ENCODE measurements at regions not wholly inside any gene's neighbourhood (a gene's known extent, or its start where the extent isn't known, plus 50 kb on each side); places are given as distances from the start of the nearest gene placed in this dataset.

- TF ChIP-seq ZNF512 (CRISPR knock-in tag; IDR thresholded peaks at IDR 0.05; ENCODE audit: borderline replicate concordance) (no peak), SMAD3 (CRISPR knock-in tag; IDR thresholded peaks at IDR 0.05; ENCODE audit: borderline replicate concordance) (no peak), CREB1 (CRISPR knock-in tag; IDR thresholded peaks at IDR 0.05) (no peak), CDX4 (CRISPR knock-in tag; IDR thresholded peaks at IDR 0.05; ENCODE audit: borderline replicate concordance) (no peak), AR (CRISPR knock-in tag; IDR thresholded peaks at IDR 0.05) (no peak), ZMAT4 (CRISPR knock-in tag; IDR thresholded peaks at IDR 0.05) (no peak), RORB (CRISPR knock-in tag; IDR thresholded peaks at IDR 0.05) (no peak)
Observed at GRCh38 chr5:169467041-169467771, 116.4 kb upstream of the SPDL1 start (continued).

- DNase-seq (ENCODE audit: low spot score) (no peak), ATAC-seq (no peak)
- POLR2A ChIA-PET, result no interaction called here
- Mint-ChIP-seq H3K27me3 (ENCODE audit: low read depth) (peaks cover 14% of the 10 kb centered on the region), H3K4me3 (no peak overlapping the region), H3K36me3 (peaks cover under 1% of the 10 kb centered on the region; the same call in 1 of the 2 replicates), H3K9me3 (peaks cover 15% of the 10 kb centered on the region), H3K4me1 (peaks cover 16% of the 10 kb centered on the region), H3K27ac (no peak overlapping the region)
- TF ChIP-seq TEAD4 (CRISPR knock-in tag; IDR thresholded peaks at IDR 0.05) (no peak), AR (CRISPR knock-in tag; IDR thresholded peaks at IDR 0.05) (no peak), STAT6 (CRISPR knock-in tag; conservative IDR thresholded peaks at IDR 0.05; ENCODE audit: low read depth) (no peak)
- CTCF ChIA-PET, result no interaction called here
Observed at GRCh38 chr5:169460896-169461295, 122.7 kb upstream of the SPDL1 start.

- ATAC-seq (no peak), DNase-seq (ENCODE audit: low spot score) (no peak)
- H3K27ac Mint-ChIP-seq, result no peak overlapping the region
- H3K4me1 Mint-ChIP-seq, result peaks cover 16% of the 10 kb centered on the region
- peaks cover 9% of the 10 kb centered on the region for H3K9me3 Mint-ChIP-seq
- H3K36me3 Mint-ChIP-seq, result no peaks in the 10 kb centered on the region
- ChIA-PET CTCF (no interaction called here), POLR2A (no interaction called here)
- H3K4me3 Mint-ChIP-seq, result no peak overlapping the region
- H3K27me3 Mint-ChIP-seq (ENCODE audit: low read depth), result peaks cover 10% of the 10 kb centered on the region
- TF ChIP-seq ATF1 (CRISPR knock-in tag; IDR thresholded peaks at IDR 0.05) (no peak), IRF1 (CRISPR knock-in tag; IDR thresholded peaks at IDR 0.05) (no peak), IRF2 (CRISPR knock-in tag; IDR thresholded peaks at IDR 0.05; ENCODE audit: borderline replicate concordance, low read depth) (no peak), ZNF232 (CRISPR knock-in tag; IDR thresholded peaks at IDR 0.05) (no peak), ATF2 (CRISPR knock-in tag; IDR thresholded peaks at IDR 0.05; ENCODE audit: borderline replicate concordance, low read depth) (no peak), KAT7 (CRISPR knock-in tag; IDR thresholded peaks at IDR 0.05; ENCODE audit: borderline replicate concordance) (no peak), NR2C2 (CRISPR knock-in tag; IDR thresholded peaks at IDR 0.05) (no peak), ZNF263 (CRISPR knock-in tag; IDR thresholded peaks at IDR 0.05; ENCODE audit: low read depth) (no peak), ZNF671 (CRISPR knock-in tag; IDR thresholded peaks at IDR 0.05) (no peak), FOXP1 (CRISPR knock-in tag; IDR thresholded peaks at IDR 0.05; ENCODE audit: borderline replicate concordance) (no peak)
Observed at GRCh38 chr5:169460123-169460522, 123.5 kb upstream of the SPDL1 start.

Data from WTC11 (cell line).